ENCODE measurements at regions not wholly inside any gene's neighbourhood (a gene's known extent, or its start where the extent isn't known, plus 50 kb on each side); places are given as distances from the start of the nearest gene placed in this dataset.

- 0 out of 2 replicates have a peak, but pooled peaks cover 4% of the 10 kb centered on the region for H3K9me3 ChIP-seq (ENCODE audit: insufficient read depth, low read depth)
- intact Hi-C loops (cut with micrococcal nuclease; ENCODE audit: unreplicated experiment), result loop anchor here (5.0 kb wide), 1 partner anchor 154 kb away; no protein-coding TSS in a partner anchor
- H3F3A ChIP-seq (ENCODE audit: insufficient read depth, low read depth), result peaks cover 20% of the 10 kb centered on the region
- H3K79me2 ChIP-seq (ENCODE audit: low read depth), result no peaks in the 10 kb centered on the region
- no peak overlapping the region for H3K4me3 ChIP-seq
- DNase-seq, result no peak
- H3K36me3 ChIP-seq (ENCODE audit: low read depth), result no peaks in the 10 kb centered on the region
- no TSS peak for BruUV-seq (replicated peaks)
- ChIA-PET POLR2A (ENCODE audit: unreplicated experiment) (no interaction called here), CTCF (no interaction called here)
- no peak overlapping the region for H3K27ac ChIP-seq
- no peak overlapping the region for H3K4me2 ChIP-seq
- peaks cover 21% of the 10 kb centered on the region; the same call in 1 of the 2 replicates for H3K27me3 ChIP-seq (ENCODE audit: insufficient read depth, low read depth)
- H4K20me1 ChIP-seq (ENCODE audit: insufficient read depth), result no peaks in the 10 kb centered on the region
- TF ChIP-seq EZH2 (IDR thresholded peaks at IDR 0.05; ENCODE audit: low read depth) (no peak), CTCF (conservative IDR thresholded peaks at IDR 0.05) (no peak)
- H3K9me2 ChIP-seq (ENCODE audit: insufficient read depth), result no peaks in the 10 kb centered on the region
- H2AFZ ChIP-seq, result no peak overlapping the region
- H3K4me1 ChIP-seq (replicated peaks; ENCODE audit: insufficient read depth), result peaks cover 42% of the 10 kb centered on the region
These were observed 212.7 kb upstream of the COPS8 start for GRCh38 chr2:236872981-236873380.

- no peak overlapping the region for H3K4me2 ChIP-seq
- no peak for TF ChIP-seq CTCF (conservative IDR thresholded peaks at IDR 0.05)
- no peak for TF ChIP-seq EZH2 (IDR thresholded peaks at IDR 0.05; ENCODE audit: low read depth)
- H3K36me3 ChIP-seq (ENCODE audit: low read depth), result no peaks in the 10 kb centered on the region
- no TSS peak for BruUV-seq (replicated peaks)
- H3K27me3 ChIP-seq (ENCODE audit: insufficient read depth, low read depth), result peaks cover 20% of the 10 kb centered on the region; the same call in 1 of the 2 replicates
- no peak for DNase-seq
- intact Hi-C loops (cut with micrococcal nuclease; ENCODE audit: unreplicated experiment), result loop anchor here (5.0 kb wide), 1 partner anchor 154 kb away; no protein-coding TSS in a partner anchor
- H3K4me1 ChIP-seq (replicated peaks; ENCODE audit: insufficient read depth), result peaks cover 42% of the 10 kb centered on the region
- H3F3A ChIP-seq (ENCODE audit: insufficient read depth, low read depth), result peaks cover 20% of the 10 kb centered on the region
- H3K27ac ChIP-seq, result no peak overlapping the region
- POLR2A ChIA-PET (ENCODE audit: unreplicated experiment), result no interaction called here
- H4K20me1 ChIP-seq (ENCODE audit: insufficient read depth), result no peaks in the 10 kb centered on the region
- CTCF ChIA-PET, result no interaction called here
- H3K79me2 ChIP-seq (ENCODE audit: low read depth), result no peaks in the 10 kb centered on the region
- no peak overlapping the region for H3K4me3 ChIP-seq
- H3K9me2 ChIP-seq (ENCODE audit: insufficient read depth), result no peaks in the 10 kb centered on the region
- H3K9me3 ChIP-seq (ENCODE audit: insufficient read depth, low read depth), result 0 out of 2 replicates have a peak, but pooled peaks cover 4% of the 10 kb centered on the region
- no peak overlapping the region for H2AFZ ChIP-seq
These were observed 212.1 kb upstream of the COPS8 start for GRCh38 chr2:236873636-236874035.

- Histone ChIP-seq H3K4me3 (no peak overlapping the region), H4K20me1 (ENCODE audit: insufficient read depth) (no peaks in the 10 kb centered on the region), H3K9me3 (ENCODE audit: insufficient read depth, low read depth) (0 out of 2 replicates have a peak, but pooled peaks cover 4% of the 10 kb centered on the region), H3K4me1 (replicated peaks; ENCODE audit: insufficient read depth) (peaks cover 42% of the 10 kb centered on the region), H3F3A (ENCODE audit: insufficient read depth, low read depth) (peaks cover 20% of the 10 kb centered on the region), H3K9me2 (ENCODE audit: insufficient read depth) (0 out of 2 replicates have a peak, but pooled peaks cover 5% of the 10 kb centered on the region), H3K27me3 (ENCODE audit: insufficient read depth, low read depth) (peaks cover 11% of the 10 kb centered on the region; the same call in 1 of the 2 replicates), H3K27ac (no peak overlapping the region), H3K79me2 (ENCODE audit: low read depth) (no peaks in the 10 kb centered on the region), H3K36me3 (ENCODE audit: low read depth) (no peaks in the 10 kb centered on the region), H3K4me2 (peak overlapping the region; percentile 7), H2AFZ (no peak overlapping the region)
- intact Hi-C loops (cut with micrococcal nuclease; ENCODE audit: unreplicated experiment), result loop anchor here (5.0 kb wide), 1 partner anchor 152 kb away; no protein-coding TSS in a partner anchor
- CTCF ChIA-PET, result no interaction called here
- POLR2A ChIA-PET (ENCODE audit: unreplicated experiment), result no interaction called here
- no TSS peak for BruUV-seq (replicated peaks)
- TF ChIP-seq CTCF (conservative IDR thresholded peaks at IDR 0.05), result no peak
- no peak for TF ChIP-seq EZH2 (IDR thresholded peaks at IDR 0.05; ENCODE audit: low read depth)
- DNase-seq, result peak; percentile 35 to 66
These were observed 210.7 kb upstream of the COPS8 start for GRCh38 chr2:236874866-236875481.
